Stimulated activated CD4-positive, alpha-beta T cell treated with anti-CD3 and anti-CD28 coated beads, Interleukin-15, amount 100 ng/mL, for 24 hours (primary cell): ENCODE measurements at regions not wholly inside any gene's neighbourhood (a gene's known extent, or its start where the extent isn't known, plus 50 kb on each side); places are given as distances from the start of the nearest gene placed in this dataset.

Experiments
- DNase-seq: peaks from one replicate; pipeline ENCODE4 v3.0.0-alpha.2; 2020

DNA sequence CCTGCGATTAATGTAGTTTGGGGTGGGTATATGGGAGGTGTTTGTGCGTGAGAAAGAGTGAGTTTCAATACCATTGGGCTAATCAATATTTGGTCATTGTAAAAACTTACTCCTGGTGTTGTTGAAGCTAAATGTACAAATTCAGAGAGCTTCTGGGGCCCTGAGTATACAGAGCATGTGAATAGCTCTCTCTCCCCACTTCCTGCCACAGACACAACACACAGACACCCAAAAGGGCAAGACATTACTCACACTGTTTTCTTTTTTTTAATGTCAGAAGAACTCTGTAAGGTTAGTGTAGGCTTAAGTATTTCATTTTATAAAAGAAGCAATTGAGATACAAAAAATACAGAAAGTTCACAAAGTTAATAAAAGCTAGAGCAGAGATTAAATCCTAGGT is 151.3 kb upstream of the KCNIP4 start:
- DNase-seq, result no peak

DNA sequence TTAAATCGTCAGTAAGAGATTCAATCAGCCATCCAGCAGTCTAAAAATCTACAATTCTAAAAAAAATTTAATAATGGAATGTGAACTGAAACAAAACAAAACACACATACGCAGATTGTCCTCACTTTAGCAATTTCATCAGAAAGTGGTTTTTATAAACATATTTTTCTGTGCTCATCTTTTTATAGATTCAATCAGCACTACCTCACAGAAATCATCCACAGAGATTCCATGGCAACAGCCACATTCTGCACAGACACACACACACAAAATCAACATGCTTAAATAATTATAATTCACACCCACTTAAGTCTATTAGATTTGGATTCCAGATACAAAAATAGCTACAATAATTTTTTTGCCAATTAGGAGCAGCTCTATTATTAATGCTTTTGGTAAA is 149.0 kb upstream of the KCNIP4 start:
- no peak for DNase-seq

DNA sequence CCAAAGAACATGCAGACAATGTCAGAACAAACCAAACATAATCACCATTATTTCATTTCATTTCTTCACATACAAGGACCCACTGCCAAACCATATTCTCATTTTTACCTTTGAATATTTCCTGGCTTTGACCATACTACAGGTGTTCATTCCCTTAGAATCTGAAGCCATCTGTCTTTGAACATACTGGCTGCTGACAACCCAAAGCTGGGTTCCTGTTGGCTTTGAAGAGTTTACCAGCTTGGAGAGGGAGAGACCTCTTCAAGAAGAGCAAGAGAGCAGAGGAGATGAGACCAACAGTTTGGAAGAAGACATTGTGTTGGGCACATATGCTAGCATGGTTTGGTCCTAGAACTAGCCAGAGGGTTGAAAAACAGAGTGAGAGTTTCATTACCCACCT is 145.6 kb upstream of the KCNIP4 start:
- no peak for DNase-seq

DNA sequence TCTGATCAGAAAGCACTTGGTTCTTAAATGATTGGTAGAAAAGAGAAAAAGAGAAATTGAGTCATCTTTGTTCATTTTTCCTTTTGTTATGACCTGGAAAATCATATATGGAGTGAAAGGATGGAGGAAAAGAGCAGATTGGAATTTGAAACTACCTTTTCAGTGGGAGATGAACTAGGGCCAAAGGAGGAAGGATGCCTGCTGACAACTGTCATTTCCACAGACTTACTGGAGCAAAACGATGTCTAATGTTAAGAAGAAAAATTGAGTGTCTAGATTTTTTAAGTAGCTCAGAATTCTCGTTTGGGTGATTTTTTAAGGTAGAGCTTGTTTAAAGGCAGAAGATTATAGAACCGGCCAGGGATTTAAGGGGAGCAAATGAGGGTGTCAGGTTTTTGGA is 144.6 kb upstream of the KCNIP4 start:
- DNase-seq, result no peak

DNA sequence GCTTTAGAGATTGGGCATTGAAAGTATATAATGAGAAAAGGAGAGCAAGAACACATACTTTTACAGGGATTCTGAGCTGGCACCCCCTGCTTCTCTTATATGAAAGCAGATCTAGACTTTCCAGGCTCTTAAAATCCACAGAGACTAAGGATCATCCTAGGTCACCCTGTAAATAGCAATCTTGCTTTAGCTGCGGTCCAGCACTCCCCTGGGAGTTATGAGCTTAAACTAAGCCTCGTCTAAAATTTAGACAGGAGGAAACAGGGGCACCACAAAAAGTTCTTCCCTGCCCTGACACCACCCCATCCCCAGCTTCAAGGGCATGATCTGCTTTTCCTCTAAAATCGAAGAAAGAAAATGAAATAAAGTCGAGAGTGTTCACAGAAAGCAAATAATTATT is 143.3 kb upstream of the KCNIP4 start:
- no peak for DNase-seq

DNA sequence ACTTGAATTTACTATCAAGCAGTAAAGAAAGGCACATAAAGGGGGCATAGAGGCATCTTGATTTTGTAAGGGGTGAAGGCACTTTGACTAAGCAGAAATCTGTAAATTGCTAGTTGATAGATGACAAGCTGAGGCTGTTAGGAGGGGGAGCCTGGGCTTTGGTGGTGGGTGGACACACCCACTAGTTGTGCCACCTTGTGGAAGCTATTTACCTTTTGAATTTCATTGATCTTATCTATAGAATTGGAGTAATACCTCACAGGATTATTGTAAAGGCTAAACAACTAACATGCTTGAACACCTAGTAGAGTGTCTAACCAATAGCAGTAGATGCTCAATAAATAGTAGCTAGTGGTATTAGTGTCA is 142.8 kb upstream of the KCNIP4 start:
- DNase-seq, result no peak

DNA sequence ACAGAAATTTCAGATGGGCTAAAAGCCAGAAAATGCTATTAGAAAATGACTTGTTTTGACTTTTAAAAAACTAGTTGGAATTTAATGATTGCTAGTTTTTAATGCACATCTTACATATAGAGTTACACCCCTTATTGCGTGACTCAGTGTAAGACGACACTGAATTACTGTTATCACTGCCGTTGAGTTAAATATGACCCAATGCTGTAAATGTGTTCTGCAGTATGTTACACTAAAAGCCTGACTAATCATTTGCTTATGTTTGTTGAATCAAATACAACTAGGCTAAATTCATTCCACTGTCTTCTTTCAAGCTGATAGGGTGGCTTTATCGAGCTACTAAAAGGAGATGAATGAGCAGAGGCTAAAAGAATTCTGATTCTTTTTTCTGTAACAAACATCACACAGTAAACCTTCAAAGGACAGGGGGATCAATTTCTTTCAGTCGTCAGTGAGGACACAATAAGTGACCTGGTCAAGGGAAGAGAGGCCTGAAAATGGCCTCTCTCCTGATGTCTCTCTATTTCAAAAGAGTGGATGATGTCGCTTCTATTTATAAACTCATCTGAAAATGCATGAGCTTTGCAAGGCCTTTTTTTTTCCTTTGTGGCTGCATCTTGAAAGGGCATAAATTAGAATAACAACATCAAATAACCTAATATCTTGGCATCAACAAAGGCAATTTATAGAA is 142.2 kb upstream of the KCNIP4 start:
- DNase-seq, result no peak

DNA sequence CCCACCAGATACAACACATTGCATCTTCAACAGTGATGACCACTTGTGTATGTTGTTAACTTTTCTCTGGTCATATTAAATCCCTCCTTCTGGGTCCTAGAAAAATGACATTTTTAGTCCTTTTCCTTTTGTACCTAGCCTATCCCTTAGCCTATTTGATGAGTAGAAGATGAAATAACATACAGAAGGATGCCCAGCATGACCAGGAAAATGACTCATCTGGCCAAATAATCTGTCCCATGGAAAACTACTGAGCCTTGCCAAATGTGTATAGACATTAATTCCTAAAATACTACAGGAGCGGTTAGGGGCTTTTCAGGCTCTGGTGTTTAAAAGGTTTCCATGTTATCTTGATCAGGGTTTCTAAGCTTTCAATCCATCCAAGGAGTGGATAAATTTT is 129.0 kb upstream of the KCNIP4 start:
- DNase-seq, result no peak

DNA sequence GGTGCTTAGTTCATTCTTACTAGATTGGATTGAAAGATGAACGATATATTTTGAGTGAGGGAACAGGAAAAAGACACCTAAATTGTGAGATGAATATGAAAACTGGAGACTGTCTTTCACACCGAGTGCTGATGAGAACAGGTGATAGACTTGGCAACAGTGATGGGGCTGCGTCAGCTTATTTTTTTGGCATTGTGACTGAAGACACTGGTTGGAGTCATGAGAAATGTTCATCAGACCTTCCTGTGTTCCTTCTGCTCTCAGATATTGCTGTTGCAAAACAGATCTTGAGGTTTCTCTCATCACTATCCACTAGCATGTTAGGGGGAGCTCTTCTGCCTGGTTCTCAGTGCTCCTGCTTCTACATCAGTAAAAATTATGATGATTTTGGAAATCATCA is 124.2 kb upstream of the KCNIP4 start:
- no peak for DNase-seq

DNA sequence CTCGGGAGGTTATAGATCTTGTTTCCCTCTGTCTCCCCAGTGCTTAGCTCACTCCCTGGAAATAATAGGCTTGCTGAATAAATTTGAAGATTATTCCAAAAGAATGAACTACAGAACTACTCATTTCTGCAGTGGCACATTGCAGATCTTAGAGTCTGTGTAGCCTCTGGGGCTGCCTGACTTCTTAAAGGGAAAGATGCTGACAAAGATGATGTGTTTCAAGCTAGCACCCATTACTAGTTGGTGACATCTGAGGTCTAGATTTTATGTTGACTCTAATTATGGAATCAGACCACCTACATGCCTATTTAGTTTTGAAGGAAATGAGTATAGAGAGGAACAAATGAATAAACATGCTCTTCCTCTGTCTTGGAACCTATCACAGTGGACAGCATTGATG is 123.7 kb upstream of the KCNIP4 start:
- DNase-seq, result no peak

DNA sequence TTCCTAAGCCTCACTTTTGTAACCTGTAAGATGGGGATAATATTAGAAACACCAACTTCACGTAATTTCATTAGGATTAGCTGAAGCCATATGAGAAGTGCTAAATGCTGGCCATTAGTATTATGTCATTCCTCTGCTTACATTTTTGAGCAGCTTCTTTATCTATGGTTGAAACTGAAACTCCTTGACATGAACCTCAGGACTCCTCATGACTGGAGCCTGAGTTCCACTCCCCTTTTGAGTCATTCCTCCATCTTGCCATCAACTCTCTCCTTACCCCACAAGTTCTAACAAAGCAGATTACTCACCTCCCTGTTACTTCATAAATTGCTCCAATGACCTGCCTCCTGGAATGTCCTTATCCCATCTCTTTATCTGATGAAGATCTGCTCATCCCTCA is 123.2 kb upstream of the KCNIP4 start:
- no peak for DNase-seq

DNA sequence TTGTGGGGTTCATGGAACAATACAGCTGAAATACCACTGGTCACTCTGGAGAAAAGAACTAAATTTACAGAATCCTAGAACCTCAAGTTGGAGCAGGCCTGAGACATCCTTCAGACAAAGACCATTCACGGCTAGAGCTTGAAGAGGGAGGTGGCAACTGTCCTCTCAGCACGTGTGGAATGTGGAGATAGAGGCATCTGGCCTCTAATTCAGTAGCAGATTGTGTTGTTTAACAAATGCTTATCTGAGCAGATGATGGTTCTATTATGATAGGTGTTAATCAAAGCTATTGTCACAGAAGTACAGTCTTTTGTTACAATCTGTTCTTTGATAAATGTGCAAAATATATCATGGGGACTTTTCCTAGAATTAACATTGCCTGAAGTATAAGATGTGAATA is 121.7 kb upstream of the KCNIP4 start:
- no peak for DNase-seq

DNA sequence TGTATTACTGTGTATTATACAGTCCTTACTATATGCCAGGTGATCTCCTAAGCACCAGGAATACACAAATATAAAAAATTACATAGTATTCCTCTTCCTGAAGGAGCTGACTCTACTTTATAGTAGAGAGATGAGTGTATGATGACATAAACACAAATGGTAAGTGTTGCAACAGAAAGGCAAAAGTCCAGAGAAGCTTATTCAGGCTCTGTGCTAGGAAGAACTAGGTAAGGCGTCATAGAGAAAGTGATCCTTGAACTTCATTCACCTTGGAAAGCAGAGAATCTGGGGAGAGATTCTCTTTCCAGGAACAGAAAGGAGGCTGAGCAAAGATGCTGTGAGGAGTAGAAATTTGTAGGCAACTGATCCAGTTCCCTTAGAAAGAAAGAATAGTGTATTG is 115.0 kb upstream of the KCNIP4 start:
- no peak for DNase-seq

DNA sequence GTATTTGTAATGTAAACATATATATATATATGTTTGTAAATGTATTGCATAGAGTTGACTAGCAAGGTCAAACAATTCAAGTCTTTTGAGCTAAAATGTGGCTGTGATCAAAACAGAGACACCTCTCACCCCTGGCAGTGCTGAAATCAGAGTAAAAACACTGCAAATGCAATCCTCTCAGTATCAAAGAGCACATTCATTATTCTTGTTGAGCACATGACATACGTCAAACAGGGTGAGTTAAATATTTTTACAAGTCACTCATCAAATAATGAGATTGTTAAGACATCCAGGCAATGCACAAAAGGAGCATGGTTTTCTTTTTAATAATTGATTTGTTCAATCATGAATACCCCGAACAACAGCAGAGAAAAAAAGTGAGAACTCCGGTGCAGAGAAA is 114.1 kb upstream of the KCNIP4 start:
- DNase-seq, result no peak

DNA sequence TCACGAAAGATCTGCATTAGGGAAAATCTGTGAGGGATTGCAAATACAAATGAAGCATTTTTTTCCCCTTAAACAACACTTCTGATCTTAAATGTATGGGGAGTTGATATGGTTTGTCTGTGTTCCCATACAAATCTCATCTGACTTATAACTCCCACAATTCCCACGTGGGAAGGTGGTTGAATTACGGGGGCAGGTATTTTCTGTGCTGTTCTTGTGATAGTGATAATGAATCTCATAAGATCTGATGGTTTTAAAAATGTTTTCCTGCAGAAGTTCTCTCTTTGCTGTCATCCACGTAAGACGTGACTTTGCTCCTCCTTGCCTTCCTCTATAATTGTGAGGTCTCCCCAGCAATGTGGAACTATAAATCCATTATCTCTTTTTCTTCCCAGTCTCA is 107.4 kb upstream of the KCNIP4 start:
- DNase-seq, result no peak

DNA sequence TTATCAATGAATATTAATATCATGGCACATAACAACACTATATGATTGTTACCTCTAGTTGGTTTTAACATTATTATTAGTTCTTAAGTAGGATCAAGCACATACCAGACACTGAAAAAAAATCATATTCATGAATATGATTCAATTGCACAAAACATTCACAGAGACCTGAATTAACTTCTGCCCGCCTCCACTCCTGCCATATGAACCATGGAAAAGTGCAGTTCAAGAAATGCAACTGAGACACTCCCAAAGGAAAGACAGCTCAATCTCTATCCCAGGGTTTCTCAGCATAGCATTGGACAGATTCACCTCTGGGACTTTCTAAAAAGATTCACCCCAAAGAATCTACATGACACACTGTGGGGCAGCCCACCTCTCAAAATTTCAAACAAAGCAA is 103.5 kb upstream of the KCNIP4 start:
- no peak for DNase-seq

DNA sequence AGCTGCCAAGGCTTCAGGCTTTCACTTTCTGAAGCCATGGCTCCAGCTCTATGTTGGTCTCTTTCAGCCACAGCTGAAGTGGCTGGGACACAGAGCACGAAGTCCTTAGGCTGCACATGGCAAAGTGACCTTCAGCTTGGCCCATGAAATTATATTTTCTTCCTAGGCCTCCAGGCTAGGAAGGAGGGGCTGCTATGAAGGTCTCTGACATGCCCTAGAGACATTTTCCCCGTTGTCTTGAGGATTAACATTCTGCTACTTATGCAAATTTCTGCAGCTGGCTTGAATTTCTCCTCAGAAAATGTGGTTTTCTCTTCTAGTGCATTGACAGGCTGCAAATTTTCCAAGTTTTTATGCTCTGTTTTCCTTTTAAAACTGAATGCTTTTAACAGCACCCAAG is 99.8 kb upstream of the KCNIP4 start:
- DNase-seq, result no peak

DNA sequence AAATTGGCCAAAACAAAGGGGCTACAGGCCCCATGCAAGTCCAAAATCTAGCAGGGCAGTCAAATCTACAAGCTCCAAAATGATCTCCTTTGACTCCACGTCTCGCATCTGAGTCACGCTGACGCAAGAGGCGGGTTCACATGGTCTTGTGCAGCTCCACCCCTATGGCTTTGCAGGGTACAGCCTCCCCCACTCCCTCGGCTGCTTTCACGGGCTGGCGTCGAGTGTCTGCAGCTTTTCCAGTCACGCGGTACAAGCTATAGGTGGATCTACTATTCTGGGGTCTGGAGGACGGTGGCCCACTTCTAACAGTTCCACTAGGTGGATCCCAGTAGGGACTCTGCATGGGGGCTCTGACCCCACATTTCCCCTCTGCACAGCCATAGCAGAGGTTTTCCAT is 99.2 kb upstream of the KCNIP4 start:
- no peak for DNase-seq

DNA sequence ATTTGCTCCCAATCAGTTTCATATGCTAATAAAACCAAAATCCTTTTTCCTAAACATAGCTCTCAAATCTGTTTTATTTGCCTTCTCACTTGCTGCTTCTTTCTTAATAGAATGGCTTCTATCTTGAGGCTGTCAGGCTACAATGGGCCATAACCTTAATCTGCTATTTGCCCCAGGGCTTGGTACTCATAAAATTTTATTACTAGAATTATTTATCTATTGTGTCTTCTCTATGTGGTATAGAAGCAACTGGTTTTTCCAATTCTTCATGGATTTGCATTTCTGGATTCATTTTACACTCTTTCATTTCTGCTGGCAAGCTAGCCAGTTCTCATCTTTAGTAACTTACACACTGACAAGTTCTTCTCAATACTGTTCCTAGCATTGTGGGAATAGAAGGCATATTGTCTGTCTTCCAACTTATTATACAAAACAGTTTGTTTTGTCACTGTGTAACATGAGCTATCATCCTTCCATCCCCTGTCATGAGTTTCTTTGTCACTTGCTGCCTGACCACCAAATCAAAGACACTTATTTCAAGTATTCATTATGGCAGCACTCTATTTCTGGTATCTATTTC is 96.6 kb upstream of the KCNIP4 start:
- no peak for DNase-seq

DNA sequence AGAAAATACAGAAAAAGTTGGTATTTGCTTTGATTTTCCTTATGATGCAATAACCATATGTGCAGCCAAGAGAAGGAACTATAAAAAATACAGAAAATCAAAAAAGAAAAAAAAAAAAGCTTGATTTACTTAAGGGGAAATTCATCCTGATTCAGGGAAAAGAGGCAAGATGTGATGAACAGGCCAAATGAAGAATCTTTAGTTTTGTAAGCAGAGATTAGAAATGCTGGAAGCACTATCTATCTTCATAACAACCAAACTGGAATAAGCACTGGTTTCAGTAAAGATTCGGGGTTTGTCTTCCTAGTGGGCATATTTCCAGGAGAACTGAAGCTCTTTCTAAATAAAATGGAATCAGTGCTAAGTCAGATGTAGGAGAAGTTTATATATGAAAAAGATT is 82.9 kb upstream of the KCNIP4 start:
- no peak for DNase-seq

DNA sequence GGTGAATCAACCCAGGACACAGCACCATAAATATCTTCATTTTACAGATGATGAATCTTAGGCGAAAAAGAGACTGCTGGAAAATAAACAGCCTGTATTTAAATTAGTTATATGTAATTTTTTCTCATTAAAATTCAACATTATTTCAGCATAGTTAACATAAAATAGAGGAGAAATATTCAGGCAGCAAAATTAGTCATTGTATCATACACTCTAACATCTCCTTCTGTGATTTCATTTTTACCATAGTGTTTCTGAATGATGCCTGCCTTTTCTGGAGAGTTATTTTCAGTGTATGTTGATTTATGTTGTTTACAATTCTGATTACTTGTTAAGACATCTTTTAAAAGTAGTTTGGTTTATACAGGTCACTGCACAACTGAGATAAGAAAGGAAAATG is 82.3 kb upstream of the KCNIP4 start:
- DNase-seq, result no peak

DNA sequence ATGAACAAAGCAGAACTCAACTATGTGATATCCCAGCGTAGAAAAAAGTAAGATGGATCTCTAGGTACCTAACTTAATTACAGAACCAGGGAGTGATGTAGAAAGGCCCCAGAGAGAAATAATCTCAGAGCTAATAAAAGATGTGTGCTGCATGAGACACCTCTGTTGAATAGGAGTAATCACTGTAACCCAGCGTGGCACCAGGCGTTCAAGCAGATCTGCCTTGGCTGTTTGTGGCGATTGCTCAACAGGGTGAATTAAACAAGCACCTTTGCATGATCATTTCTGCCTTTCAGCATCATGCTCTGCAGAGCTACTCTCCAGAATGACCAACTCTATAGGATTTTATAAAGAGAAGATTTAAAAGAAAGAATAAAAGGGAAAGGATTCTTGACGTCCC is 81.7 kb upstream of the KCNIP4 start:
- DNase-seq, result no peak

DNA sequence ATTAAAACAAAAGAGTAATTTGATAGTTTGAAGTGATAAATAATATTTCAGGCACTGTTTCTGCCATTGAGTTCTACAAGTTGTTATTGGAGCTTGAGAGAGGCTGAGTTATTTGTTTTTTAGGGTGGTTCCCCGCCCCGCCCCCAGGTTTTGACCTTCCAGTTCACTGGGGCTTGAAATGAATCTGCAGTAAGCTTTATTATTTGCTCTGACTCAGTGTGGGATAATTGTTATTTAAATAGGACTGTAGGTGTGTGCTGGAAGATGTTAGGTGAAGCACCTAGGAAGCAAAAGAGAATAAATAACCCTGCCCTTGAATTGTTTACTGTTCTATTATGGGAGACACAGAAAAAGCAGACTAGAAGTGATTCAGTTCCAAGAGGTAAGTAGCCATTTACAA is 81.2 kb upstream of the KCNIP4 start:
- no peak for DNase-seq

DNA sequence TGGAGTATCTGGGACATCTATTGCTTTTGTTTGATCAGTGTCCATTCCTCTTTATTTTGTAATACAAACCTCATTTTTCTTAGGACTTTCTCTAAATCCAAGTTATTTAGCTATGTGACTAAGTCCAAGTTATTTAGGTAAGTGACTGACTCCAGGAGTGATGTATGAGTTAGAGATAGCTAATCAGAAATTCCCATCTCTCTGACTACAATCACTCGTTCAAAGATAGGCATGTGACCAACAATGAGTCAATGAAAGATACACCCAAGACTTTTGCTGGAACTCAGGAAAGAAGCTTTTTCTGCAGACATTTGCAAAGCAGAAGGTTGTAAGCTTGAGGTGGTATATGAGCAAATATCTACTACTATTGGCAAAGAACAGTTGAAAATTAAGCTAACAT is 72.5 kb upstream of the KCNIP4 start:
- DNase-seq, result no peak

DNA sequence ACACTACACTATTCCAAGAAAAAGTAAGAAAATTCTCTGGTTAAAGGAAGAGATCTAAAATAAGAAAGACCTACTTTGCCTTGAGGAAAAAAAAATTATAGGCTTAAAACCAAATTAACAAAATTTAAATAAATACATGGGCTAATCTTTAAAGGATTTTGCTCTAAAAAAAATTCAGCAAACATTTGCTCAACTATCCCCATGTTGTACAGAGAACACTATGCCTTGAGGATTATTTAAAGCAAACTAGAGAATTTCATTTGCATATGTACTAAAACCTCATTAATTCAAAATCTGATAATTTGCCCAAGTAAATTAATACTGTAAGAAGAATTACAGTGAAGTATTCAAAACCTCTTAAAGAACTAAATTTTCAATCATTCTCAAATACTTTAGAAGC is 71.6 kb upstream of the KCNIP4 start:
- DNase-seq, result no peak

DNA sequence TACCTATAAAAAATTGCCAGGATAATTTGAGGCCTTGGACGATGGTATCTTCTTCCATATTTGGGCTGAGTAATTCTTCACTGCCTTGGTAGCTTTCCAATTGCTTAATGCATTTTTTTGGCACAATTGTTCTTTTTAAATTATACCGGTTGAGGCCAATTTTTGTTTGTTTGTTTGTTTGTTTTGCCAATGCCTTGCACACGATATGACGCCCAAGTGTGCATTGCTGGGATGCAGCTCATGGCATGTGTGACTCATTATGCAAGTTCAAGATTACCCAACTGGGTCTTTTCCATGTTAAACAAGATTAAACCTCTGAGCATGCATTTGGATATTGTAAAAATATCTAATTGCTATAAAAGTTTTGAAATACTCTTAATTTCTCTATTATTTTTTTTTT is 71.1 kb upstream of the KCNIP4 start:
- DNase-seq, result no peak
